SK-N-SH treated with all-trans-retinoic acid at 6 μM for 48 hours (cell line): ENCODE measurements at regions not wholly inside any gene's neighbourhood (a gene's known extent, or its start where the extent isn't known, plus 50 kb on each side); places are given as distances from the start of the nearest gene placed in this dataset.

Source experiments
- ATAC-seq: fragments of 200-7000 bp; cut with Tn5 transposase; 3 replicates; pipeline ENCODE4 v1.9.1; 2020; ENCODE audit warnings: mild to moderate bottlenecking, moderate library complexity
- ARNTL ChIP-seq: fragments of 450-650 bp; formaldehyde crosslinking; IDR thresholded peaks from 2 replicates; pipeline ENCODE4 v1.5.0; 2020; ENCODE audit warnings: low read depth, mild to moderate bottlenecking, moderate library complexity, borderline replicate concordance
- BACH2 ChIP-seq: fragments of 250-450 bp; sonication (Bioruptor Pico); IDR thresholded peaks from 2 replicates; pipeline ENCODE4 v1.9.0; 2021; ENCODE audit warnings: mild to moderate bottlenecking, borderline replicate concordance
- CSDC2 ChIP-seq: fragments of 250-450 bp; sonication (Bioruptor Pico); IDR thresholded peaks from 2 replicates; pipeline ENCODE4 v1.5.0; 2020; ENCODE audit warnings: mild to moderate bottlenecking, moderate library complexity
- ESRRG ChIP-seq: fragments of 250-450 bp; sonication (Bioruptor Pico); IDR thresholded peaks from 2 replicates; pipeline ENCODE4 v1.6.1; 2021; ENCODE audit warnings: mild to moderate bottlenecking
- GLIS3 ChIP-seq: fragments of 250-450 bp; sonication (Bioruptor Pico); IDR thresholded peaks from 2 replicates; pipeline ENCODE4 v1.5.0; 2020; ENCODE audit warnings: mild to moderate bottlenecking, moderate library complexity
- ISL1 ChIP-seq: fragments of 250-450 bp; sonication (Bioruptor Pico); IDR thresholded peaks from 2 replicates; pipeline ENCODE4 v2.1.2; 2022; ENCODE audit warnings: mild to moderate bottlenecking, moderate library complexity
- OSR1 ChIP-seq: fragments of 250-450 bp; sonication (Bioruptor Pico); IDR thresholded peaks from 2 replicates; pipeline ENCODE4 v1.8.0; 2022; ENCODE audit warnings: moderate library complexity, mild to moderate bottlenecking, inconsistent platforms
- PPARA ChIP-seq: fragments of 250-450 bp; sonication (Bioruptor Pico); IDR thresholded peaks from 2 replicates; pipeline ENCODE4 v1.5.0; 2020; ENCODE audit warnings: mild to moderate bottlenecking, borderline replicate concordance
- SNAI2 ChIP-seq: fragments of 250-450 bp; sonication (Bioruptor Pico); IDR thresholded peaks from 2 replicates; pipeline ENCODE4 v1.5.0; 2020; ENCODE audit warnings: mild to moderate bottlenecking, moderate library complexity
- TCF4 ChIP-seq: fragments of 250-450 bp; sonication (Bioruptor Pico); IDR thresholded peaks from 2 replicates; pipeline ENCODE4 v1.8.0; 2021; ENCODE audit warnings: mild to moderate bottlenecking, moderate library complexity, borderline replicate concordance
- TOX ChIP-seq: fragments of 250-450 bp; sonication (Bioruptor Pico); IDR thresholded peaks from 2 replicates; pipeline ENCODE4 v1.8.0; 2021; ENCODE audit warnings: mild to moderate bottlenecking, moderate library complexity, borderline replicate concordance
- ZC3H10 ChIP-seq: fragments of 250-450 bp; sonication (Bioruptor Pico); IDR thresholded peaks from 2 replicates; pipeline ENCODE4 v1.5.1; 2021; ENCODE audit warnings: mild to moderate bottlenecking, moderate library complexity
- ZFP3 ChIP-seq: fragments of 250-450 bp; sonication (Bioruptor Pico); IDR thresholded peaks from 2 replicates; pipeline ENCODE4 v1.5.0; 2020; ENCODE audit warnings: mild to moderate bottlenecking, moderate library complexity
- ZFP30 ChIP-seq: fragments of 450-650 bp; formaldehyde crosslinking; IDR thresholded peaks from 2 replicates; pipeline ENCODE4 v1.5.0; 2022; ENCODE audit warnings: mild to moderate bottlenecking, moderate library complexity
- ZNF70 ChIP-seq: fragments of 450-650 bp; formaldehyde crosslinking; IDR thresholded peaks from 2 replicates; pipeline ENCODE4 v1.5.0; 2020; ENCODE audit warnings: mild to moderate bottlenecking, moderate library complexity
- ZNF8 ChIP-seq: fragments of 450-650 bp; formaldehyde crosslinking; IDR thresholded peaks from 2 replicates; pipeline ENCODE4 v1.5.0; 2020; ENCODE audit warnings: mild to moderate bottlenecking, moderate library complexity
- TF ChIP-seq, protein P1 (sequence below): fragments of 250-450 bp; sonication (Bioruptor Pico); IDR thresholded peaks from 2 replicates; pipeline ENCODE4 v1.8.0; 2021; ENCODE audit warnings: low read depth, mild to moderate bottlenecking, moderate library complexity, borderline replicate concordance
- TF ChIP-seq, protein P2 (sequence below): fragments of 250-450 bp; sonication (Bioruptor Pico); IDR thresholded peaks from 2 replicates; pipeline ENCODE4 v1.5.0; 2020; ENCODE audit warnings: mild to moderate bottlenecking, moderate library complexity
- TF ChIP-seq, protein P3 (sequence below): fragments of 250-450 bp; sonication (Bioruptor Pico); IDR thresholded peaks from 2 replicates; pipeline ENCODE4 v1.5.1; 2020; ENCODE audit warnings: low read depth, mild to moderate bottlenecking, moderate library complexity
- TF ChIP-seq, protein P4 (sequence below): fragments of 250-450 bp; sonication (Bioruptor Pico); IDR thresholded peaks from 2 replicates; pipeline ENCODE4 v1.5.1; 2021; ENCODE audit warnings: mild to moderate bottlenecking, moderate library complexity
- TF ChIP-seq, protein P5 (sequence below): fragments of 250-450 bp; sonication (Bioruptor Pico); IDR thresholded peaks from 2 replicates; pipeline ENCODE4 v1.8.0; 2020; ENCODE audit warnings: mild to moderate bottlenecking, moderate library complexity, borderline replicate concordance

DNA sequence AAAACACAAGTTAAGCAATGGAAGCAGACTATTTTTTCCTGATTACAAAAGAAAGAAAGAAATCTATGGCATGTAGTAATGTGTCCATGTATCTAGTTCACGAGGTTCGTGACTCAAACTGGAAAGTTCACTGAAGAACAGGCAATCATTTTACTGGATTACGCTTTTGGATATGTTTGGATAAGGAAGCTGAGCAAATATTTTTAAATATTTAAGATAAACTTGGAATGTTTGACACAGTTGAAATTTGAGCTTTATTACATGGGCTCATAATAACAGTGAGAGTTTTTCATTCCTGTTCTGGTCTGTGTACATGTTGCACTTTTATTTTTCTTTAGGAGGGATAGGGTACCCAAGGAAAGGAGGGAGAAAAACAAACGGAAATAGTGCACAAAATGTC is 244.2 kb upstream of the GK2 start:
- no peak for ATAC-seq
- TF ChIP-seq ARNTL (CRISPR knock-in tag) (no peak), ZFP3 (no peak), ISL1 (CRISPR knock-in tag) (peak; percentile 33), TCF4 (CRISPR knock-in tag) (no peak), CSDC2 (no peak)
- TF ChIP-seq, protein P1, sequence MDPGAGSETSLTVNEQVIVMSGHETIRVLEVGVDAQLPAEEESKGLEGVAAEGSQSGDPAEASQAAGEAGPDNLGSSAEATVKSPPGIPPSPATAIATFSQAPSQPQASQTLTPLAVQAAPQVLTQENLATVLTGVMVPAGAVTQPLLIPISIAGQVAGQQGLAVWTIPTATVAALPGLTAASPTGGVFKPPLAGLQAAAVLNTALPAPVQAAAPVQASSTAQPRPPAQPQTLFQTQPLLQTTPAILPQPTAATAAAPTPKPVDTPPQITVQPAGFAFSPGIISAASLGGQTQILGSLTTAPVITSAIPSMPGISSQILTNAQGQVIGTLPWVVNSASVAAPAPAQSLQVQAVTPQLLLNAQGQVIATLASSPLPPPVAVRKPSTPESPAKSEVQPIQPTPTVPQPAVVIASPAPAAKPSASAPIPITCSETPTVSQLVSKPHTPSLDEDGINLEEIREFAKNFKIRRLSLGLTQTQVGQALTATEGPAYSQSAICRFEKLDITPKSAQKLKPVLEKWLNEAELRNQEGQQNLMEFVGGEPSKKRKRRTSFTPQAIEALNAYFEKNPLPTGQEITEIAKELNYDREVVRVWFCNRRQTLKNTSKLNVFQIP (CRISPR knock-in tag): no peak

DNA sequence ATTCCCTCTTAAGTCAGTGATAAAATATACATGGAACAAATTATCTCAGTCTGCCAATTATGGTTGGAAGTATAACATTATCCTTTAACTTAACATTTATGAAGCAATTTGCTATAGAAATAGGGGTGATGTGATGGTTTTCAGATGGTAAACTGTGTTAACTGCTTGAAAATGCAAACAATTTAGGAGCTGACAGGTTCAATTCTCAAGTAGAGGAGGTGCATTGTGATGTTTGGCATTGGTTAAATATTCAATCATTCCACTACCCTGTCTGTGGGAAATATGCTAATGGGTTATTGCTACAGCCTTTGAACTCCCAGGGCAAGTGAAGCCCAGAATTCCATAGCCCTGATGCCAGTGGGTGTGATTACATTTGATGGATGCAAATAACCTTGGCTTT is 243.4 kb upstream of the GK2 start:
- TF ChIP-seq, protein P2, sequence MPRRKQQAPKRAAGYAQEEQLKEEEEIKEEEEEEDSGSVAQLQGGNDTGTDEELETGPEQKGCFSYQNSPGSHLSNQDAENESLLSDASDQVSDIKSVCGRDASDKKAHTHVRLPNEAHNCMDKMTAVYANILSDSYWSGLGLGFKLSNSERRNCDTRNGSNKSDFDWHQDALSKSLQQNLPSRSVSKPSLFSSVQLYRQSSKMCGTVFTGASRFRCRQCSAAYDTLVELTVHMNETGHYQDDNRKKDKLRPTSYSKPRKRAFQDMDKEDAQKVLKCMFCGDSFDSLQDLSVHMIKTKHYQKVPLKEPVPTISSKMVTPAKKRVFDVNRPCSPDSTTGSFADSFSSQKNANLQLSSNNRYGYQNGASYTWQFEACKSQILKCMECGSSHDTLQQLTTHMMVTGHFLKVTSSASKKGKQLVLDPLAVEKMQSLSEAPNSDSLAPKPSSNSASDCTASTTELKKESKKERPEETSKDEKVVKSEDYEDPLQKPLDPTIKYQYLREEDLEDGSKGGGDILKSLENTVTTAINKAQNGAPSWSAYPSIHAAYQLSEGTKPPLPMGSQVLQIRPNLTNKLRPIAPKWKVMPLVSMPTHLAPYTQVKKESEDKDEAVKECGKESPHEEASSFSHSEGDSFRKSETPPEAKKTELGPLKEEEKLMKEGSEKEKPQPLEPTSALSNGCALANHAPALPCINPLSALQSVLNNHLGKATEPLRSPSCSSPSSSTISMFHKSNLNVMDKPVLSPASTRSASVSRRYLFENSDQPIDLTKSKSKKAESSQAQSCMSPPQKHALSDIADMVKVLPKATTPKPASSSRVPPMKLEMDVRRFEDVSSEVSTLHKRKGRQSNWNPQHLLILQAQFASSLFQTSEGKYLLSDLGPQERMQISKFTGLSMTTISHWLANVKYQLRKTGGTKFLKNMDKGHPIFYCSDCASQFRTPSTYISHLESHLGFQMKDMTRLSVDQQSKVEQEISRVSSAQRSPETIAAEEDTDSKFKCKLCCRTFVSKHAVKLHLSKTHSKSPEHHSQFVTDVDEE: no peak
- TF ChIP-seq ISL1 (CRISPR knock-in tag): peak; percentile 31; the same call in 1 of the 2 replicates
- peak; percentile 45; the same call in 1 of the 3 replicates for ATAC-seq

DNA sequence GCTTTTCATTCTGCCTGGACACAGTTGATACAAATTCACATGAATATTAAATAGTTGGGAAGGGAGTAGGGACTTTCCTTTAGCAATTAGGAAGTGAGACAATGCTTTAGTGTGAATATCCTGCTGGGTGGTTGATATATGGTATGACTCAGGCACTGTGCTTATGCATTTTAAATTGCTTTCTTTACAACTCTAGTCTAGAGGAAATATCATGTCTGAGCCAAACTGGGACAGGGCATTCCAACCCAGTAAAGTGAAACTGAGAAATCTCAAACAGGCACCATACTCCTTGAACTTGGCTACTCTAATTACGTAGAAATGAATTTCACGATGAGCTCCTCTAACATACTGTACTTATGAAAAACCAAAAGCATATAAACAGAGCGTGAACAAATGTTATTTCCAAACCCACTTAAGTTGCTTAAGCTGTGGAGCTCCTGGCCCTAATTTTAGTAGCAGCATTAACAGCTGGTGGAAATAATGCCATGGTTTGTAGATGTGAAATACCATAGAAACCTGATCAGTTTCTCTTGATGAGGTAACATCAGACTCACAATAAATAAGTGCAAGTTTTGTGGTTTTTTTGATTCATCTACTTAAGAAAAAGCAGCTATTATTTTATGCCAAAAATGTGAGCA is 242.9 kb upstream of the GK2 start:
- TF ChIP-seq ZC3H10: no peak
- no peak for TF ChIP-seq ZNF70 (CRISPR knock-in tag)
- no peak for TF ChIP-seq OSR1 (CRISPR knock-in tag)
- TF ChIP-seq ZNF8 (CRISPR knock-in tag): no peak
- no peak for TF ChIP-seq GLIS3
- TF ChIP-seq, protein P3, sequence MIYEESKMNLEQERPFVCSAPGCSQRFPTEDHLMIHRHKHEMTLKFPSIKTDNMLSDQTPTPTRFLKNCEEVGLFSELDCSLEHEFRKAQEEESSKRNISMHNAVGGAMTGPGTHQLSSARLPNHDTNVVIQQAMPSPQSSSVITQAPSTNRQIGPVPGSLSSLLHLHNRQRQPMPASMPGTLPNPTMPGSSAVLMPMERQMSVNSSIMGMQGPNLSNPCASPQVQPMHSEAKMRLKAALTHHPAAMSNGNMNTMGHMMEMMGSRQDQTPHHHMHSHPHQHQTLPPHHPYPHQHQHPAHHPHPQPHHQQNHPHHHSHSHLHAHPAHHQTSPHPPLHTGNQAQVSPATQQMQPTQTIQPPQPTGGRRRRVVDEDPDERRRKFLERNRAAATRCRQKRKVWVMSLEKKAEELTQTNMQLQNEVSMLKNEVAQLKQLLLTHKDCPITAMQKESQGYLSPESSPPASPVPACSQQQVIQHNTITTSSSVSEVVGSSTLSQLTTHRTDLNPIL: no peak
- TF ChIP-seq, protein P4, sequence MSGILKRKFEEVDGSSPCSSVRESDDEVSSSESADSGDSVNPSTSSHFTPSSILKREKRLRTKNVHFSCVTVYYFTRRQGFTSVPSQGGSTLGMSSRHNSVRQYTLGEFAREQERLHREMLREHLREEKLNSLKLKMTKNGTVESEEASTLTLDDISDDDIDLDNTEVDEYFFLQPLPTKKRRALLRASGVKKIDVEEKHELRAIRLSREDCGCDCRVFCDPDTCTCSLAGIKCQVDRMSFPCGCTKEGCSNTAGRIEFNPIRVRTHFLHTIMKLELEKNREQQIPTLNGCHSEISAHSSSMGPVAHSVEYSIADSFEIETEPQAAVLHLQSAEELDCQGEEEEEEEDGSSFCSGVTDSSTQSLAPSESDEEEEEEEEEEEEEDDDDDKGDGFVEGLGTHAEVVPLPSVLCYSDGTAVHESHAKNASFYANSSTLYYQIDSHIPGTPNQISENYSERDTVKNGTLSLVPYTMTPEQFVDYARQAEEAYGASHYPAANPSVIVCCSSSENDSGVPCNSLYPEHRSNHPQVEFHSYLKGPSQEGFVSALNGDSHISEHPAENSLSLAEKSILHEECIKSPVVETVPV (CRISPR knock-in tag): no peak
- TF ChIP-seq ISL1 (CRISPR knock-in tag): no peak
- TF ChIP-seq BACH2: no peak
- TF ChIP-seq CSDC2: no peak
- TF ChIP-seq ZFP3: no peak
- no peak for TF ChIP-seq ZFP30 (CRISPR knock-in tag)
- no peak for TF ChIP-seq ESRRG (CRISPR knock-in tag)
- TF ChIP-seq, protein P5, sequence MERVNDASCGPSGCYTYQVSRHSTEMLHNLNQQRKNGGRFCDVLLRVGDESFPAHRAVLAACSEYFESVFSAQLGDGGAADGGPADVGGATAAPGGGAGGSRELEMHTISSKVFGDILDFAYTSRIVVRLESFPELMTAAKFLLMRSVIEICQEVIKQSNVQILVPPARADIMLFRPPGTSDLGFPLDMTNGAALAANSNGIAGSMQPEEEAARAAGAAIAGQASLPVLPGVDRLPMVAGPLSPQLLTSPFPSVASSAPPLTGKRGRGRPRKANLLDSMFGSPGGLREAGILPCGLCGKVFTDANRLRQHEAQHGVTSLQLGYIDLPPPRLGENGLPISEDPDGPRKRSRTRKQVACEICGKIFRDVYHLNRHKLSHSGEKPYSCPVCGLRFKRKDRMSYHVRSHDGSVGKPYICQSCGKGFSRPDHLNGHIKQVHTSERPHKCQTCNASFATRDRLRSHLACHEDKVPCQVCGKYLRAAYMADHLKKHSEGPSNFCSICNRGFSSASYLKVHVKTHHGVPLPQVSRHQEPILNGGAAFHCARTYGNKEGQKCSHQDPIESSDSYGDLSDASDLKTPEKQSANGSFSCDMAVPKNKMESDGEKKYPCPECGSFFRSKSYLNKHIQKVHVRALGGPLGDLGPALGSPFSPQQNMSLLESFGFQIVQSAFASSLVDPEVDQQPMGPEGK (CRISPR knock-in tag): no peak
- no peak for TF ChIP-seq PPARA
- no peak for TF ChIP-seq SNAI2 (CRISPR knock-in tag)
- TF ChIP-seq TOX (CRISPR knock-in tag): no peak
- no peak for TF ChIP-seq TCF4 (CRISPR knock-in tag)
- TF ChIP-seq, protein P1 (CRISPR knock-in tag): no peak
- TF ChIP-seq, protein P2: no peak
- no peak; the same call in 2 of the 3 replicates for ATAC-seq
